CD1c-positive myeloid dendritic cell (primary cell): ENCODE measurements at regions not wholly inside any gene's neighbourhood (a gene's known extent, or its start where the extent isn't known, plus 50 kb on each side); places are given as distances from the start of the nearest gene placed in this dataset.

Source experiments
- DNase-seq: peaks from one replicate; pipeline ENCODE4 v3.0.0-alpha.2; 2016; ENCODE audit errors: extremely low spot score

DNA sequence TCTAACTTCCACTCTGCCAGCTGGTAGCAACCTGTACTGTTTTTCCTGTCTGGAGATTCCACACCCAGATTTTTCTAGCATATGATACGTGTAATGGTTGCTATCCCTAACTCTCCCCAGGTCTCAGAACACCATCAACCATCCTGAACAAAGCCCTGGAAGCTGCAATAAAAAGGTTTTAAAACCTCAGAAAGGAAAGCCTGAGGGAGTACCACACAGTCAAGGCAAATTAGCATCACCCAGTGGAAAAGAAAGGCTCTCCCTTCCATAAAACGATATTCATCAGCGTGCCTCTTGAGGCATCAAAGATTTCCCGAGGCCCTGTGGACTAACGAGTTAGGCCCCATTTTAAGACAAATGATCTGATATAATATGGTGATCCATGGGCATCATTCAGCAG is 421.0 kb downstream of the ADGRL2 start:
- DNase-seq = no peak

DNA sequence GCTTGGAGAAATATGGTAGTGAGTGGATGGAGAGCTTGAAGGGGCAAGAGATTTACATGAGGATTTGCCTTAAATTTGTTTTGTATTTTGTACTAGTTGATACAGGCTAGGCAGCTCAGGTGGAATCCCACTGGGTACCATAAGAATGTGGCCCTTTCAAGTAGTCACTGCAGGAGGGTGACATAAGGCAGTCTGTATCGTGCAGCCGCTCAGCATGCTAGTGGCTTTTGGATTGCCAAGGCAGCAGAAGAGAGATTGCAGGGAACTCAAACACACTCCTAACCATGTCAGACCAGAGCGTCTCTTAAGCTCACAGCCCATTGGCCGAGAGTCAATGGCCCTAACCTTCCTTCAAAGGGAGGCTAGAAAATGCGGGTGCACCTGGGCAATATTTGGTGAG is 420.0 kb downstream of the ADGRL2 start:
- no peak for DNase-seq

DNA sequence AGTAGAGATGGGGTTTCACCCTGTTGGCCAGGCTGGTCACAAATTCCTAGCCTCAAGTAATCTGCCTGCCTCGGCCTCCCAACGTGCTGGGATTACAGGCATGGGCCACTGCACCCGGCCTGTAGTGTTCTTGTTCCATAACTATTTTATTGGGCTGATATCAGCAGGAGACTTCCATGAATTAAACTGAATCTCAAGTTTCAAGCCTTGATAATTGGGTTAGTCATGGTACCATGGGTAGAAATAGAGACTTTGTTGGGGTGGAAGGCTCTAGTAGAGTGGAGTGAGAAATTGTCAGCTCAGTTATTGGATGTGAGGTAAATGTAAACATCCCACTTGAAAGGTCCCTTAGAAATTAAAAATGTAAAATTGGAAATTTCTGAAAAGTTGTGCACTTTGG is 419.1 kb downstream of the ADGRL2 start:
- DNase-seq = no peak

DNA sequence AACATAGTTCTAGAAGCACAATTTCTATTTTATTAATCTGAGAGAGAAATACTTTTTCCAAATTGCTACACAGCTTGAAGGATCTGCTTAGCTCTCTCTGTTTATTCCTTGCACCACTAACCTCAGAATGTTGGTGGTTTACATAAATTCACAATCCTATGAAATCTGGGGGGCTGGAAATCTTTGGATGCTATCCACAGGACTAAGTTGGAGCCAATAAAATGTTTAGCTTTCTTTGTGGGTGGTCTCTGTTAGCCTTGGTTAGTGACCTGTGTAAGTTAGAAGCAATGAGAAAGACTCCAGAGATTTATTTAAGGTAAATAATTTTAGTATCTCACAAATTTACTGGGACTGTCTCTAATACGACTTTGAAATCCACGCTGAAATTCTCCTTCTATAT is 418.1 kb downstream of the ADGRL2 start:
- DNase-seq = no peak

DNA sequence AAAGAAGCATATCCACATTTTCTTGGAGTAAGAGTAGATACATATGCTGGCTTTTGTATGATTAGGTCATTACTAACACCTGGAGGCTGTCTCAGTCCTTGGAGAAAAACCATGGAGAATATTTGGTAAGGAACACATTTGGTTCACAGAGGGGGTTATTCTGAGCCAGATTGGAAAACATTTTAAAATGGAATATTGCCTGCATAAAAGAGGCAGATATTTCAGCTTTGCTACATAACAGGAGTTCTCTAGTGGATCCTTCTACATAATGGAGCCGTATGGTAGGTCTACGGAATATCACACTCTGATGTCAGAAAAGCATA is 415.1 kb downstream of the ADGRL2 start:
- DNase-seq = no peak

DNA sequence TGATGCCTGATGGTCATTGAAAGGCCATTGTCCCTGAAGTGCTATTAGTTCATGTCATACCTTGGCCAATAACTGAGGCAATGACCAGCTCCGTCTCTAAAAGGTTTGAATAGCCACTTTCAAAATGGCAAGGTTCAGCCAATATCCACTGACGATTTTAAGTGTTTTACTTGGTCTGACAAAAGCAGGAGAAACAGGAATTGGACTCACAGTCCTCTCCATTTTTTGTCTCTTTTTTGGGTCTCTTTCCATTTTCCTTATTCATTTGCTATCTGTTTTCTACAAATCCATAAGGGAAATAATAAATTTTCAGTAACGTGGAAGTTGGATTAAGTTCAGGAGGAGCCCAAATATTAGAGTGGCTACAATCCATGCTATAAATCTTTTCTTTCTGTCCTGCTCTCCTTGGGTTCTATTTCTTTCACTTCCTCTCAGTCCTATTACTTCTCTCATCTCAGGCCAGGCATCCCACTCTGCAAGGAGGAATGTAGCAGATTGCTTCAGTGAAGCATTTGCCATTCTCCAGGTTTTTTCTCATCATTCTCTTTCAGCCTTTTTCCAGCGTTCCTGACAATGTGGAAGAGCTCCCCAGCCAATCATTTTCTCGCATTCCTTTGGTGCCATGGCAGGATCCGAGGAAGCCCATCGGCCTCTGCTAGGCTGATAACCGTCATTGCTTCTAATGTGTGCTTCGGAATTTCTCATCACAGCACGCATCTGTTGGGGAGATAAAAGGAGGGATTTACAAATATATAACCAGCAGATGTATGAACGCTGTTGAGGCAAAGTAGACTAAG is 414.5 kb downstream of the ADGRL2 start:
- no peak for DNase-seq

DNA sequence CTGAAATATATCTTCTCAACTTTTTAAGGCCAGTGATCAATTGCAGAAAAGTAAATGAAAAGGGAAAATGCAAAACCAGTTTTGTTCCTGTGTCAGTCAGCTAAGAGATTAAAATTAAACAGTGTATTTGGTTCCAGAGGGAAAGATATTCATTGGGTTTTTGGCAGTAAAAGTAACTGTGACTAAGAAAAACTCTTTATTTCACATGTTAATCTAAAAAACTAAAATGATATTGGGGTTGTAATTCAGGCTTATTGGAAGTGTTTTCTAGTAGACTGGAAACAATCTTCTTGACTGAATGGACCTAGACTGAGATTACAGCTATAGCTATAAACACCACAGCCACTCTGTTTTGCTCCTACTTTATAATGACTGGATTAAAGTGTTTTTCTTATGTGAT is 413.9 kb downstream of the ADGRL2 start:
- no peak for DNase-seq

DNA sequence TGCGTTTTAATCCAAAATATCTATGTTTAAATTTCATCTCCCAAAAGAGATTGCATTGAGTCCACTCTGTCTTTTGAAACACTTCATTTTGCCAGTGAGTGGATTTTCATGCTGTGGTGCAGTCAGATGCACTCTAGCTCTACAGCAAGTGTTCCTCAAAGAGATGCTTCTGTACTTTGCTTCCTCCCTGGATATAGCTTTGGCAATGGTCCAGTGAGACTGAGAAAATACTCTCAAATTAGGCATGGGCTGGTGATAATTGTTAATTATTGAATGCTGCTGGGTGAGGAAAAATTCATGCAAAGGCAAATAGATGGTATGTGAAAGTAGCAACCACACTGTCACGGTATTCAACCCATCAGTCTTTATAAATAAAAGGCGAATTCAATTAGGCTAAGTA is 396.9 kb downstream of the ADGRL2 start:
- DNase-seq = no peak

DNA sequence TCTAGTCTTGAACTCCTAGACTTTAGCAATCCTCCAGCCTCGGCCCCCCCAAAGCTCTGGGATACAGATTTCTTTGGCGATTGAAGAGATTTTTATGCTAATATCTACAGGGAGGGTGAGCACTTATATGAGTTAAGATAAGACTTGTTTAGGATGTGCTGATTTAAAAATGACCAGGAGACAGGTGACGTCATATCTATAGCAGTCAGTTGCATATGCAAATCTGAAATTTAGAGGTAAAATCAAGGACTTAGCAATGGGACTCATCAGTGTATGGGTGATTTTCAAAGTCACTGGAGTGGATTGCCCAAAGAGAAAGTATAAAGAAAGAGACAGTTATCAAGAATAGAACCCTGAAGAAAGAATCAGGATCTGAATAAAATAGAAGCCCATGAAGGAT is 394.5 kb downstream of the ADGRL2 start:
- no peak for DNase-seq

DNA sequence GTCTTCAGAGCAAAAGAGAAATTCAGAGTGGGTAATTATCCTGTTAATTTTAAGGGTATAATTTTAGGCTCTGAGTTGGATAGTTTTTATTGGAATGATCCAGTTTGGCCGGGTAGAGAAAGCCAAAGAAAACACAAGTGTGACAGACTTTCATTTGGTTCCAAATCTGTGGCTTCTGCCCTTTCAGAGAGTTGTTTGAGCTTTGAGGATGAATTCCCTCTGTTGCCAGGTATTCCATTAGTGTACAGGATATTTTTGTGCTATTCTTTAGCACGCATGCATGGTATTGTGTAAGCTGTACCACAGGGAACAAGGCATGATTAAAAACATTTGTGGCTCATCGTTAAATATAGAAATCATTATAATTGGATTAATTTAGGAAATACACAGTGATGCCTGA is 384.4 kb downstream of the ADGRL2 start:
- DNase-seq = no peak

DNA sequence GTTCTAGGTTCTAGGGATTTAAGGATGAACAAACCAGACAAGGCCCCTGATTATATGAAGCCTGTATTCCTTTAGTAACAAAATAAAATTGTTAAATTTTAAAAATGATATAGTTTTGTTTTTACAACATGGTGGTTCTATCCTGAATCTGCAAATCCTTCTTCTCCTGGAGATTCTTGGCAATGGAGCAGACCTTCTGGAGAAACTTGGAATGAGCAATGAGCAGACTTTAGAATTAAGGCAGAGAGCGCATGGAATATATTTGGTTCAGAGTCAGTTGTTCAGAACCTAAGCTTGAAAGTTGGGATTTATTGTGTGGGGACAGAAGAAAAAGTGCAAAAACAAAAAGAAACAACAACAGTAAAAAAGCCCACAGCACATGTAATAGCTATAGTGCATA is 381.1 kb downstream of the ADGRL2 start:
- no peak for DNase-seq

DNA sequence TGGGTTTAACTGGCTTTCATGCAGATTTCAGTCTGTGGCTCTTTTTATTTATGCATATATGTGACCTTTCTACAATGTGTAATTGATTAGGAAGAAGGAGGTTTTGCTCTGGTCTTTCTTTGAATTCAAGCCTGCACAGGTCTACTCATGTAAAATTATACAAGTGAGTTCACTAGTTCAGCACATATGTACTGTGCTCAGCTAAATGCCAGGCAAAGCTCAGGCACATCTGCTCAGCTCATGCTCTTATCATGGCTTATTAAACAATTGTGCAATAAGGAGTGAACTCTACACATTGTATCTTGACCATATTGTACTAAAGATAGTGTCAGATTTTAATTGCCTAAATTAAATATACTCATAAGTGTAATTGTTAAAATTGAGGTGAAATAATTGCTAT is 378.4 kb downstream of the ADGRL2 start:
- no peak for DNase-seq

DNA sequence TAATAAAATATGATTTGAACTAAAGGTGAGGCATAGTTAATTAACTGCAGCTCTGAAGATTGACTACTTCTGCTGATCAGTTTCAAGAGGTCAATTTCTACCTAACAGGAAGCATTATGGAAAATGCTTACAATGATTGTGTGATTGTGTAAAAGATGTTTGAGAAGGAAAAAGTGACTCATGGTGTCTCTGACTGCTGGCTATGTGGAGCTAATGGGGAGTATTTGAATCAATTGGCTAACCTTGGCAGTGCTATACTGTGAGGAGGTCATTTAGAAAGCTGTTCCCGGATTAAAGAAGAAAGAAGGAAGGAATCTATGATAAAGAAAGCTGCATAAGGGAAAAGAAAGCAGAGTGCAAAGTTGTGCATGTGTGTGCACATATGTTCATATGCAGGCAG is 376.5 kb downstream of the ADGRL2 start:
- no peak for DNase-seq

DNA sequence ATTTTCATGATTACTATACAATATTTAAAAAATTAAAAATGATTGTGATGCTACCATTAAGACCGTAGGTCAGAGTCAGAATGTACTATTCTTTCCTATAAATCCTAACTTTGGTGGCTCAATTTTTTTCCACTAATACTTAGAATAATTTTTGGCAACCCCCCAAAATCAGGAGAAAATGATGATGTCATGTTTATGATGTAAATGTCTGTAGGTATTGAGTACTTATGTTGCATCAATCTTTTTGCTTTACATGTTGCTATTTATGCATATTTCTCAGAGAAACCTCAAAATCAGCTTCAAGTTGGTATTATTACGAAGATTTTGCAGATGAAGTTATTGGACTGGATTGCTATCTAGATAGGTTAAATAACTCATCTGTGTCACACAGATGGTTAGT is 371.2 kb downstream of the ADGRL2 start:
- DNase-seq = no peak

DNA sequence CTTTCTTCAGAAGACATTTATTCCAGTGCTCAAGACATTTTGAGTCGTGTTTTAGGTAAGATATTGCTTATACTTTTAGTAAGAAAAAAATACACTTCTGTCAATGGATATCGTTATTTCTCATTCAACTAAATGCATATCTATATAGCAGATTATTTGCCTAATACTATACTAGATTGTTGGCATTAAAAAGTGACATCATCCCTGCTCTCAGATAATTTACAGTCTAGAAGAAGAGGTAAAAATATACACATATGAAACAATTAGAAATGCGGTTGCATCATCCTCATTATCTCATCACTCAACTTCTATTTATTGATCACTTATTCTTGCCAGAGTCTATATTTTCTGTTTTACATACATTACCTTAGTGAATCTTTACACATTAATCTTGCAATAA is 367.7 kb downstream of the ADGRL2 start:
- no peak for DNase-seq

DNA sequence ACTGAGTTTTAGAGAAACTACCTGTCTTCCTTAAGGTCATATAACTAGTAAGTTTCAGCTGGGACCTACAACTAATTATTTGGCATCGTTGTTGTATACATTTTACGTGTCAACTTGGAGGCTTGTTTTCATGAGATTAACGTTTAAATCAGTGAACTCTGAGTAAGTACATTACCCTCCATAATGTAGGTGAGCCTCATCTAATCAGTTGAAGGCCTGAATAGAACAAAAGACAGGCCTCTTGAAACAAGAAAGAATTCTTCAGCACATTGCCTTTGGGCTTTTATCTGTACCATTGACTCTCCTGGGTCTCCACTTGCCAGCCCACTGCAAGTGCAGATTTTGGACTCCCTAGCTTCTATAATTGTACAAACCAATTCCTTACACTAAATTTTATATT is 364.6 kb downstream of the ADGRL2 start:
- DNase-seq = no peak

DNA sequence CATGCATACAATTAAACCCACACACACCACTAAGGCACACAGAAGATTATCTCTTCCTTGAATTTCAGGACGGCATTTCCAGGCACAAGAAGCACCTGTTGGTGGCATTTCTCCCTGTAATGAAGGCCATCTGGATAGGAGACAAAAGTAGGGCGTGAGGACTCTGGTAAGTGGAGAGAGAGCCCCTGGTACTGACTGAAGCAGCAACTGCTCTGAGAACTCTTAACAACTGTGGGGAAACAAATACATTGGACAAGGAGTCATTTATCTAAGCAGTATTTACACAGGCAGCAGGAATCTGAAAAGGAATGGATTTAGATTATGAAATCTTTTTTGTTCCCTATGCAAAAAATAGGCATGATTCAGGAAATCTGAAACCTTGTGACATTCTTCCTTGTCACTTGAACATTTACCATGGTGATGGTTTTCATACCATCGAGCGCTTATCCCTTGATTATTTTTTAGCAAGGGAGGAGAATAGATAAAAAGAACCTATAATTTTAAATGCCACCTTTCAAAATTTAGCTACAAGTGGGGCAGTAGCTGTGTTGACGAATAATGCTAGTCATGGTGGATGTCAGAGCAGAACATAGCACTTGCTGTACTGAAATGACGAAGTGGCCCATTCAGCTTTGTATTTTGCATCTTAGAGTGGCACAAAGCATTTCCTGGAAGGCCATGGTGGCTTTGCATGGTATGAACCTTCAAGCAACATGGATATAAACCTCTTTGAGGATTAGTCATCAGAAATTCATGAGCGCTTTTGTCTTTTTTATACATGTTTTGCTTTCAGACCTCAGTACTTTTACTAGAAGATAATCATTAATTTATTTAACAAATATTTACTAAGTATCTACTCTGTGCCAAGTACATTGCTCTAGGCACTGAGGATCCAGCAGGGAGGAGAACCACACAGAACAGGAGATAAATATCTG is 362.0 kb downstream of the ADGRL2 start:
- DNase-seq = no peak

DNA sequence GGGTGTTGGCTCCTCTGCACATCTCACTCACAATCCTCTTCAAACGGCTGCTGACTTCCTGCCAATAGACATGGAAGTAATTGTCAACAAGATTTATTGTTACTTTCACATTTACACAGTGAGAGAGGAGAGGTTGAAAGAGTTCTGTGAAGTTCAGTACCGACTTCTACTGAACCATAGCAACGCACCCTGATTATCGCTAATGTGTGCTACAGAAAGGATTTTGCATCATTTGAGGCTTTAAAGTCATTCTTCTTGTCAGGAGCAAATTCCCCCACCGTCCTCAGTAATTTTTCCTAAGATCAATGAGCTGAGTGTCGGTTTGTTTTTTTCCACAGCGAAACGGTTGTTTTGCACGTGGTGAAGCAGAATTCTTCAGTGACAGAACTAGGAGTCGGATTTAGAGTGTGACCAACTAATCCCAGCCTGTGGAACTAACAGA is 361.0 kb downstream of the ADGRL2 start:
- DNase-seq = no peak

DNA sequence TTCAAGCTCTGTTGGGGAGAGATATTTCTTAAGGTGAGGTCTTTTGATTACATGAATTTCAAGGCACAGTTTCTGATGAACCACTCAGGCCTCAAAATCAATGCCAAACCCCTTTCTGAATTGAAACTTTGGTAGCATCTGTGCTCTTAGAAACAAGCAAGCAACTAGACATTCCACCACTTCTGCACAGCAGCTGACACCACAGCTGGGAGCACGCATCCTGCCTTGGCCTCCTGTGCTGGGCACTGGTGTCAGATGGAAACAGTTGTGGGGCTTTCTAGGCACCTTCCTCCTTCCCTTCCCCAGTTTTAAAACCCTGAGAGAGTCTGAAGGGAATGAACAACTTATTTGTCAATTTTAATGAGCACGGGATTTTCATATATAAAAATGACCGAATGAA is 360.2 kb downstream of the ADGRL2 start:
- no peak for DNase-seq

DNA sequence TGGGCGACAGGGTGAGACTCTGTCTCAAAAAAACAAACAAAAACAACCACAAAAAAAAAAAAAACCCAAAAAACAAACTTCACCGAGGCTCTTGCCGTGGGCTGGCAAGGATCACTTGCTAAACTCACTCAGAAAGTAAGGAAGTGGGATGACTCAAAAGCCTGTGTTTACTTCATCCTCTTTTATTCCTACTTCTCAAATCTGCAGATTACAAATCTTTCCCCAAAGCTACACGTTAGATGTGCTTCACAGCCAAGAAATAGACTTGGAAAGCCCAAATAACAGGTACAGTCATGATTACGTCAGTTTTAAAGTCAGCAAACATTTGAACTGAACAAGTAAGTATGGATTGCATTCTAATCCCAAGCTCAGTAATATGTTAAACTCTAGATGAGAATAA is 359.3 kb downstream of the ADGRL2 start:
- peak; percentile 67 for DNase-seq

DNA sequence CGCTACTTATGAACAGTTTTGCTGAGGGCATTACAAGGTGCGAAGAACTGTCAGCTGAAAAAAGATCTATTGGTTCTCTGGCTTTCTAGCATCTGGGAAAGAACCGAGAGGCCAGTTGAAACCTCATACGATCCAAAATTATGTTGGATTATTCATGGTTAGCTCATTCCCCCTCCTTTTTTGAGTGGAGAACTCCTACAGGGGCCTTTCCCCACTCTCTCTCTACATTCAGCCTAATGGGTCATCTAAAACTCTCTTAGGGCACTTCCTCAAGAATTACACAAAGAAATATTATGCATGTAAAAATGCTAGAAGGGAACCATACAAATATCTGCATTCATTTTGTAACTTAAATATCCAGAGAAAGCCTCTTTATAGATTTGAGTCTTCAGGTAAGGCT is 358.2 kb downstream of the ADGRL2 start:
- DNase-seq = no peak

DNA sequence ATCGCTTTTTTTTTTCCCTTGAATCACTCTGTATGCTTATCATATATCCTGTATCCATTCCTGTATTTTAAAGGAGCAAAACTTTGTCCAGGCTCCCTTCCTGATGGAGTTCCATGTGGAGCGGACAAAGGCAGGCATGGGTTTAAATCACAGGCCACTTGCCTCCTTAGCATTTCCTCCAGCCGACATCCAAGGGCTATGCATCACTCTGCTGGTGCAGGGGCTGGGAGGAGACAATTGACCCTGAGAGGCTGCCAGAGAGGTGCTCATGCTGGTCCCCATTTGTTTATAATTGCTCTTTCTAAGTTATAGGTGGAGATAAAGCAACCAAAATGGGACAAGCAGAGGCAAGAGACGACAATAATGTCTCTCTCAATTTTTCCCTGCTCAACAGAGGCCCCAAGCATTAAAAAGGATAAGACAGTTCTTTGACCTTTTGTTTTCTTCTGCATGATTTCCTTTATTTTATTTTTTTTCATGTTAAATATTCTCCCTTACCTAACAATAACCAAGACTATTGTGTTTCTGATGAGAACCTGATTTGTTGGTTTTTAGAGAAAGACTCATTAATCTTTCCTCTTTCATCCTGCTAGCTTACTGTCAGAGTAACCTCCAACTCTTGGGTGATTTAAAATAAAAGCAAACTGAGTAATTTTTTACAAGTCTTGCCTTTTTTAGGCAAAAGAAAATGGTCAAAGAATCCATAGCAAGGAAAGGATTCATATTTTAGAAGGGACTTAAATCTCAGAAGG is 353.7 kb downstream of the ADGRL2 start:
- DNase-seq = no peak

DNA sequence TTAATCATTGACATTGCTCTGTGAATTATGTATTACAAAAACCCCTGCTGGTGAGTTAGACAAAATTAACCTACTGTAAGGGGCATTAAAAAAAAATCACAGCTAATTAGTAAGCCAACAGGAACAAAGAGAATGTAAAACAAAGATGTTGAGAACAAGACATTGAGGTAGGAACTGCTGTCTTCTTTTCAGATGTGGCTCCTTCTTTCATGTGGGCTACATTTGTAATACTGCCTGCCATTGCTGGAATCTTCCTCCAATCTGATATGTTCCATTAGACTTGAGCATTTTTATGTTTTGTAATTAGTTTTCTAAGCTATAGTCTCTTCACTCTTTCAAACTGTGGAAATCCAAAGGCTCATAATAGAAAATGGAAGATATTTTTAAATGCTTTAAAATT is 353.0 kb downstream of the ADGRL2 start:
- no peak for DNase-seq
